ENCODE measurements at regions not wholly inside any gene's neighbourhood (a gene's known extent, or its start where the extent isn't known, plus 50 kb on each side); places are given as distances from the start of the nearest gene placed in this dataset.
"Not testable (repeated sequence)": the region's sequence is repeated elsewhere in the genome, so short reads cannot be mapped to it uniquely, and the experiment has no call there.

GRCh38 chr5:61215996-61216395, 53.7 kb upstream of the SMIM15 start:
- no peak for DNase-seq

- no peak for DNase-seq
Measured at GRCh38 chr5:61216741-61217140, 54.5 kb upstream of the SMIM15 start.

- no peak for DNase-seq
Measured at GRCh38 chr5:61217214-61217613, 54.9 kb upstream of the SMIM15 start.

- DNase-seq: no peak
Measured at GRCh38 chr5:61228229-61228628, 66.0 kb upstream of the SMIM15 start.

- DNase-seq: no peak
Measured at GRCh38 chr5:61228691-61229280, 66.5 kb upstream of the SMIM15 start.

- DNase-seq: no peak
Measured at GRCh38 chr5:61229416-61229815, 67.1 kb upstream of the SMIM15 start.

GRCh38 chr5:61230492-61230891, 68.2 kb upstream of the SMIM15 start:
- no peak for DNase-seq

- no peak for DNase-seq
Measured at GRCh38 chr5:61231813-61232212, 69.5 kb upstream of the SMIM15 start.

GRCh38 chr5:61232490-61233050, 70.3 kb upstream of the SMIM15 start:
- no peak for DNase-seq

- no peak for DNase-seq
Measured at GRCh38 chr5:61234019-61234418, 71.8 kb upstream of the SMIM15 start.

- DNase-seq: not testable (repeated sequence)
Measured at GRCh38 chr5:61236715-61237114, 74.4 kb upstream of the SMIM15 start.

GRCh38 chr5:61245486-61245885, 83.2 kb upstream of the SMIM15 start:
- peak; percentile 41 for DNase-seq

GRCh38 chr5:61245936-61246335, 83.7 kb upstream of the SMIM15 start:
- DNase-seq: no peak

- no peak for DNase-seq
Measured at GRCh38 chr5:61246768-61247307, 84.6 kb upstream of the SMIM15 start.

- no peak for DNase-seq
Measured at GRCh38 chr5:61251874-61252642, 80.0 kb upstream of the ZSWIM6 start.

- DNase-seq: no peak
Measured at GRCh38 chr5:61252643-61252925, 79.5 kb upstream of the ZSWIM6 start.

- DNase-seq: no peak
Measured at GRCh38 chr5:61253547-61253946, 78.5 kb upstream of the ZSWIM6 start.

- DNase-seq: no peak
Measured at GRCh38 chr5:61254969-61255555, 77.0 kb upstream of the ZSWIM6 start.

GRCh38 chr5:61256474-61256873, 75.6 kb upstream of the ZSWIM6 start:
- DNase-seq: no peak

GRCh38 chr5:61257421-61257820, 74.6 kb upstream of the ZSWIM6 start:
- no peak for DNase-seq

- no peak for DNase-seq
Measured at GRCh38 chr5:61261136-61261535, 70.9 kb upstream of the ZSWIM6 start.

- DNase-seq: no peak
Measured at GRCh38 chr5:61262080-61262479, 70.0 kb upstream of the ZSWIM6 start.

- no peak for DNase-seq
Measured at GRCh38 chr5:61263072-61263471, 69.0 kb upstream of the ZSWIM6 start.
